GM23248 (cell line): ENCODE measurements at regions not wholly inside any gene's neighbourhood (a gene's known extent, or its start where the extent isn't known, plus 50 kb on each side); places are given as distances from the start of the nearest gene placed in this dataset.

Experiments used
- DNase-seq: peaks from one replicate; pipeline ENCODE4 v3.0.0-alpha.2; 2015
- H2AFZ ChIP-seq: fragments of 200-600 bp; sonication (generic); 2 replicates; pipeline ENCODE4 v1.6.1; 2016; ENCODE audit warnings: antibody characterized with exemption
- H3F3A ChIP-seq: fragments of 200-600 bp; sonication (generic); 2 replicates; pipeline ENCODE4 v1.6.1; 2016; ENCODE audit warnings: mild to moderate bottlenecking, antibody characterized with exemption, mixed run types; ENCODE audit not compliant: insufficient read depth
- H3K27ac ChIP-seq: fragments of 200-600 bp; sonication (generic); 2 replicates; pipeline ENCODE4 v1.5.1; 2016; ENCODE audit warnings: mild to moderate bottlenecking
- H3K27me3 ChIP-seq: fragments of 200-600 bp; sonication (generic); replicated peaks from 2 replicates; pipeline ENCODE4 v1.6.1; 2016; ENCODE audit warnings: mild to moderate bottlenecking; ENCODE audit not compliant: insufficient read depth
- H3K36me3 ChIP-seq: fragments of 200-600 bp; sonication (generic); 2 replicates; pipeline ENCODE4 v1.6.1; 2016; ENCODE audit warnings: low read depth, mild to moderate bottlenecking
- H3K4me1 ChIP-seq: fragments of 200-600 bp; sonication (generic); 2 replicates; pipeline ENCODE4 v1.6.1; 2016; ENCODE audit warnings: mild to moderate bottlenecking; ENCODE audit not compliant: insufficient read depth
- H3K4me2 ChIP-seq: fragments of 200-600 bp; sonication (generic); one replicate; pipeline ENCODE4 v1.6.1; 2016; ENCODE audit warnings: mild to moderate bottlenecking; ENCODE audit not compliant: unreplicated experiment
- H3K4me3 ChIP-seq: fragments of 200-600 bp; sonication (generic); 2 replicates; pipeline ENCODE4 v1.5.1; 2016; ENCODE audit warnings: mild to moderate bottlenecking
- H3K79me2 ChIP-seq: fragments of 200-600 bp; sonication (generic); 2 replicates; pipeline ENCODE4 v1.6.1; 2016; ENCODE audit warnings: mild to moderate bottlenecking; ENCODE audit not compliant: insufficient read depth
- H3K9ac ChIP-seq: fragments of 200-600 bp; sonication (generic); 2 replicates; pipeline ENCODE4 v1.6.1; 2016; ENCODE audit warnings: mild to moderate bottlenecking
- H3K9me2 ChIP-seq: fragments of 200-600 bp; sonication (generic); 2 replicates; pipeline ENCODE4 v1.6.1; 2016; ENCODE audit warnings: mixed run types, mild to moderate bottlenecking, moderate library complexity; ENCODE audit not compliant: insufficient read depth
- H3K9me3 ChIP-seq: fragments of 200-600 bp; sonication (generic); one replicate; pipeline ENCODE4 v1.6.1; 2017; ENCODE audit warnings: low read depth
- H4K20me1 ChIP-seq: fragments of 200-600 bp; sonication (generic); 2 replicates; pipeline ENCODE4 v1.6.0; 2016; ENCODE audit not compliant: insufficient read depth
- EZH2 ChIP-seq: fragments of 200-600 bp; sonication (generic); IDR thresholded peaks from 2 replicates; pipeline ENCODE4 v1.6.1; 2018; ENCODE audit warnings: antibody characterized with exemption, mild to moderate bottlenecking; ENCODE audit not compliant: insufficient read depth, poor library complexity, severe bottlenecking
- EZH2phosphoT487 ChIP-seq: fragments of 200-600 bp; sonication (generic); IDR thresholded peaks from 2 replicates; pipeline ENCODE4 v1.6.1; 2018; ENCODE audit warnings: antibody characterized with exemption, moderate library complexity, mild to moderate bottlenecking, low read depth; ENCODE audit not compliant: insufficient read depth
- WGBS, 2 experiments: methylation state at CpG; one replicate each; pipeline ENCODE4 v1.1.6; 2015 to 2017; ENCODE audit warnings: low lambda C conversion rate in 2 of 2, low coverage in 1 of 2; ENCODE audit errors: missing lambda C conversion rate in 2 of 2; 5-methylcytosine and 5-hydroxymethylcytosine counted together
- in situ Hi-C: fragments of 300-500 bp; cut with MboI; formaldehyde crosslinking; loops from 2 replicates; pipeline ENCODE4 v1.15.0; 2020

- Histone ChIP-seq H3K79me2 (no peaks in the 10 kb centered on the region), H3K4me1 (no peaks in the 10 kb centered on the region), H2AFZ (no peak overlapping the region), H3K9me3 (no peaks in the 10 kb centered on the region), H3K4me3 (no peak overlapping the region), H3K9me2 (no peaks in the 10 kb centered on the region), H4K20me1 (no peaks in the 10 kb centered on the region), H3K27ac (no peak overlapping the region), H3K36me3 (no peaks in the 10 kb centered on the region), H3F3A (no peaks in the 10 kb centered on the region), H3K9ac (no peak overlapping the region), H3K27me3 (no peaks in the 10 kb centered on the region), H3K4me2 (no peak overlapping the region)
- WGBS, 2 experiments: 16 to 37% methylated on average over 1 of the region's 1 CpG
- no peak for TF ChIP-seq EZH2phosphoT487
- no peak for TF ChIP-seq EZH2
- DNase-seq: no peak
- in situ Hi-C loops: no loop called here
Observed at GRCh38 chr3:137511655-137512054, 252.5 kb upstream of the SOX14 start.

GRCh38 chr3:137514853-137515252 lies 249.3 kb upstream of the SOX14 start:
- Histone ChIP-seq H3K4me3 (no peak overlapping the region), H3K36me3 (no peaks in the 10 kb centered on the region), H3K79me2 (no peaks in the 10 kb centered on the region), H3K27me3 (no peaks in the 10 kb centered on the region), H3K27ac (no peak overlapping the region), H3K4me1 (no peaks in the 10 kb centered on the region), H2AFZ (no peak overlapping the region), H3K9ac (no peak overlapping the region), H3K4me2 (no peak overlapping the region), H3K9me3 (no peaks in the 10 kb centered on the region), H3F3A (no peaks in the 10 kb centered on the region), H3K9me2 (no peaks in the 10 kb centered on the region), H4K20me1 (no peaks in the 10 kb centered on the region)
- in situ Hi-C loops: no loop called here
- TF ChIP-seq EZH2phosphoT487 (no peak), EZH2 (no peak)
- WGBS, 2 experiments: 8 to 10% methylated on average over 2 of the region's 2 CpGs
- no peak for DNase-seq

DNA sequence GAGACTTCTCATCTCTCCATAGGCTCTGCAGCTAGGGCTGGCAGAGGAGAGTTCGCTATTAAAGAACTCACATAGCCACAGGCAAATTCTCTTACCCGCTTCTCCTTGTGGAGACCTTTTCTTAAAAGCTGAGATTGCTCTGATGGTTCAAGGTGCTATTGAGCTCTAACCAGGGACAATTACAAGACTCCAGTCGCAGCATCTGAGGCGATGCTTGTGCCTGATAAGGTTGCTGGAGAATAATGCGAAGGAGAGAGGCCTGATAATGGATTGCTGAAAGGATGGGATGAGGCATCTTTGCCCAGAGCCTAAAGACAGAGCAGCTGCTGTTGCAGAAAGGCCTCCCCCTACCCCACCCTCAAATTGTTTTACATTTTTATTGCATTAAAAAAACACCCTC lies 244.5 kb upstream of the SOX14 start:
- DNase-seq: no peak
- Histone ChIP-seq H3K36me3 (no peaks in the 10 kb centered on the region), H3K9me3 (no peaks in the 10 kb centered on the region), H3K4me1 (no peaks in the 10 kb centered on the region), H2AFZ (no peak overlapping the region), H3K9ac (no peak overlapping the region), H3K4me2 (no peak overlapping the region), H3F3A (no peaks in the 10 kb centered on the region), H3K4me3 (no peak overlapping the region), H3K27ac (no peak overlapping the region), H3K27me3 (no peaks in the 10 kb centered on the region), H3K79me2 (no peaks in the 10 kb centered on the region), H4K20me1 (no peaks in the 10 kb centered on the region), H3K9me2 (no peaks in the 10 kb centered on the region)
- 5 to 12% methylated on average over 5 of the region's 5 CpGs for WGBS, 2 experiments
- in situ Hi-C loops: no loop called here
- TF ChIP-seq EZH2phosphoT487: no peak
- TF ChIP-seq EZH2: no peak

DNA sequence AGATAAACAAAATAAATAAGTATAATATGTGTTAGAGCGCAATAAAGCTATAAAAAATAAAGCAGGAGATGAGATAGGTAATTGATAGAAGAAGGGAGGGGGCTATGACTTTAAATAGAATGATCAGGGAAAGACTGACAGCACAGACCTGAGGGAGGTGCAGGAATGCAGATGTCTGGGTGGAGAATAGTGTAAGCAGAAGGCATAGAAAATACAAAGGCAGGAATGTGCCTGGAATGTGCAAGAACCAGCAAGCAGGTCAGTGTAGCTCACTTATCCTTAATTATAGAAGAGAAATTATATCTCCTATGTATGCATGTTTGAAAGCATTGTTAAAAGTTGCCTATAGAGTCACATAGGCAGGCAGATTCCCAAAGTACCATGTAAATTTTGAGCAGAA lies 239.4 kb upstream of the SOX14 start:
- H3K9me3 ChIP-seq: no peaks in the 10 kb centered on the region
- H3K27me3 ChIP-seq: no peaks in the 10 kb centered on the region
- H3F3A ChIP-seq: no peaks in the 10 kb centered on the region
- WGBS, 2 experiments: 27 to 50% methylated on average over 1 of the region's 1 CpG
- no peaks in the 10 kb centered on the region for H3K9me2 ChIP-seq
- H3K4me2 ChIP-seq: no peak overlapping the region
- no peaks in the 10 kb centered on the region for H3K79me2 ChIP-seq
- H2AFZ ChIP-seq: no peak overlapping the region
- no peak for DNase-seq
- H3K9ac ChIP-seq: no peak overlapping the region
- no peak for TF ChIP-seq EZH2phosphoT487
- TF ChIP-seq EZH2: no peak
- H3K4me3 ChIP-seq: no peak overlapping the region
- H3K27ac ChIP-seq: no peak overlapping the region
- H3K4me1 ChIP-seq: no peaks in the 10 kb centered on the region
- H3K36me3 ChIP-seq: no peaks in the 10 kb centered on the region
- H4K20me1 ChIP-seq: no peaks in the 10 kb centered on the region
- in situ Hi-C loops: no loop called here

GRCh38 chr3:137525471-137525870 lies 238.6 kb upstream of the SOX14 start:
- Histone ChIP-seq H3K27me3 (no peaks in the 10 kb centered on the region), H3K4me2 (no peak overlapping the region), H2AFZ (no peak overlapping the region), H3K4me1 (no peaks in the 10 kb centered on the region), H3K4me3 (no peak overlapping the region), H3K9ac (no peak overlapping the region), H3K27ac (no peak overlapping the region), H3K9me2 (no peaks in the 10 kb centered on the region), H3F3A (no peaks in the 10 kb centered on the region), H3K9me3 (no peaks in the 10 kb centered on the region), H4K20me1 (no peaks in the 10 kb centered on the region), H3K36me3 (no peaks in the 10 kb centered on the region), H3K79me2 (no peaks in the 10 kb centered on the region)
- in situ Hi-C loops: no loop called here
- TF ChIP-seq EZH2: no peak
- TF ChIP-seq EZH2phosphoT487: no peak
- DNase-seq: no peak
